GM12878 (cell line): ENCODE measurements at regions not wholly inside any gene's neighbourhood (a gene's known extent, or its start where the extent isn't known, plus 50 kb on each side); places are given as distances from the start of the nearest gene placed in this dataset.

Experiments used
- ATAC-seq: fragments of 200-7000 bp; cut with Tn5 transposase; 3 replicates; pipeline ENCODE4 v1.9.1; 2020; ENCODE audit warnings: mild to moderate bottlenecking, moderate library complexity
- BruUV-seq: library from RNA; stranded (reverse); fragments of 400-500 nt; replicated peaks from 2 replicates; lab custom pipeline; 2021; lab: Mats Ljungman, UMichigan
- CTCF ChIA-PET: fragments of 300-600 bp; sonication (Branson Sonifier 250); formaldehyde crosslinking; extraction: SDS; loops from one replicate; lab custom pipeline; 2021; ENCODE audit warnings: inconsistent platforms; lab: Yijun Ruan, JAX
- POLR2A ChIA-PET: fragments of 350-600 bp; formaldehyde crosslinking; extraction: SDS; loops from one replicate; lab custom pipeline; 2021; ENCODE audit warnings: inconsistent platforms; lab: Charles Lee
- RAD21 ChIA-PET: fragments of 300-600 bp; sonication (Branson Sonifier 250); formaldehyde crosslinking; loops from one replicate; lab custom pipeline; 2023; ENCODE audit warnings: antibody characterized with exemption; ENCODE audit not compliant: unreplicated experiment; lab: Charles Lee
- SMC1A ChIA-PET: fragments of 300-600 bp; sonication (Branson Sonifier 250); formaldehyde crosslinking; loops from one replicate; lab custom pipeline; 2023; ENCODE audit not compliant: unreplicated experiment, uncharacterized antibody; lab: Charles Lee
- DNase-seq: peaks from one replicate; pipeline ENCODE4 v3.0.0-alpha.2; 2011; ENCODE audit warnings: low read depth, low spot score
- FAIRE-seq: peaks from 3 replicates; lab custom pipeline; 2011; peaks lifted over from hg19 to GRCh38; lab: Jason Lieb, UNC
- H2AFZ ChIP-seq: 2 replicates; pipeline ENCODE4 v1.6.0; 2011; ENCODE audit warnings: low read depth, low read length, control low read depth; ENCODE audit not compliant: control insufficient read depth
- H3K27ac ChIP-seq: 2 replicates; pipeline ENCODE4 v1.5.1; 2011; ENCODE audit warnings: control low read depth; ENCODE audit not compliant: control insufficient read depth, insufficient read depth
- H3K27me3 ChIP-seq, 2 experiments: replicated peaks in 1 of 2; 2 replicates each; pipeline versions ENCODE4 v1.6.0 to v1.6.1; 2011; ENCODE audit warnings: low read length in 1 of 2; ENCODE audit not compliant: control insufficient read depth in 2 of 2, insufficient read depth in 2 of 2
- H3K36me3 ChIP-seq, 2 experiments: 2 replicates each; pipeline ENCODE4 v1.5.1; 2011; ENCODE audit warnings: low read length in 1 of 2; ENCODE audit not compliant: control insufficient read depth in 2 of 2, insufficient read depth in 2 of 2
- H3K4me1 ChIP-seq: 2 replicates; pipeline ENCODE4 v1.6.1; 2011; ENCODE audit warnings: mild to moderate bottlenecking, low read length, moderate library complexity, mixed read lengths; ENCODE audit not compliant: control insufficient read depth, insufficient read depth
- H3K4me2 ChIP-seq: 2 replicates; pipeline ENCODE4 v1.6.0; 2011; ENCODE audit warnings: control low read depth; ENCODE audit not compliant: control insufficient read depth, insufficient read depth
- H3K4me3 ChIP-seq: fragments of 200-600 bp; sonication (generic); 2 replicates; pipeline ENCODE4 v1.5.1; 2016
- H3K79me2 ChIP-seq: 2 replicates; pipeline ENCODE4 v1.6.0; 2011; ENCODE audit warnings: low read length; ENCODE audit not compliant: control insufficient read depth, insufficient read depth
- H3K9ac ChIP-seq: 2 replicates; pipeline ENCODE4 v1.8.0; 2011; ENCODE audit warnings: low read length, control low read depth, mixed read lengths; ENCODE audit not compliant: control insufficient read depth, insufficient read depth
- H3K9me3 ChIP-seq: replicated peaks from 3 replicates; pipeline ENCODE4 v1.5.1; 2011; ENCODE audit warnings: mild to moderate bottlenecking, low read length; ENCODE audit not compliant: control insufficient read depth, insufficient read depth
- H4K20me1 ChIP-seq: 2 replicates; pipeline ENCODE4 v1.6.0; 2011; ENCODE audit not compliant: control insufficient read depth, insufficient read depth
- ASH2L ChIP-seq: fragments of 300-600, 200-600 bp; sonication (generic); IDR thresholded peaks from 2 replicates; pipeline ENCODE4 v1.6.1; 2017; ENCODE audit warnings: low read depth, mild to moderate bottlenecking, borderline replicate concordance
- CBX5 ChIP-seq: sonication (generic); IDR thresholded peaks from 2 replicates; pipeline ENCODE4 v1.6.1; 2016; ENCODE audit warnings: low read depth, moderate library complexity, mild to moderate bottlenecking, inconsistent platforms
- EZH2 ChIP-seq: IDR thresholded peaks from 2 replicates; pipeline ENCODE4 v1.6.1; 2012; ENCODE audit warnings: low read depth, mild to moderate bottlenecking, control low read depth, inconsistent platforms, low read length, borderline replicate concordance; ENCODE audit not compliant: control insufficient read depth
- MEF2A ChIP-seq: IDR thresholded peaks from 2 replicates; pipeline ENCODE4 v1.6.1; 2011; ENCODE audit warnings: low read depth, mild to moderate bottlenecking, low read length, moderate library complexity; ENCODE audit not compliant: insufficient read depth
- MEF2B ChIP-seq: fragments of 450-650 bp; IDR thresholded peaks from 2 replicates; pipeline ENCODE4 v1.6.1; 2018; ENCODE audit warnings: mild to moderate bottlenecking, moderate library complexity; ENCODE audit not compliant: partially characterized antibody, poor library complexity, severe bottlenecking
- MTA3 ChIP-seq: IDR thresholded peaks from 2 replicates; pipeline ENCODE4 v1.6.1; 2012; ENCODE audit warnings: low read length, inconsistent platforms, borderline replicate concordance
- RAD51 ChIP-seq: fragments of 450-650 bp; IDR thresholded peaks from 2 replicates; pipeline ENCODE4 v1.6.1; 2016; ENCODE audit warnings: moderate library complexity, mild to moderate bottlenecking, inconsistent platforms
- RBBP5 ChIP-seq: fragments of 200-600 bp; sonication (generic); conservative IDR thresholded peaks from 2 replicates; pipeline ENCODE4 v1.6.1; 2016
- RELA ChIP-seq: fragments of 450-650 bp; IDR thresholded peaks from 2 replicates; pipeline ENCODE4 v1.8.0; 2014; ENCODE audit warnings: borderline replicate concordance; ENCODE audit not compliant: partially characterized antibody
- RUNX3 ChIP-seq: IDR thresholded peaks from 2 replicates; pipeline ENCODE4 v1.6.1; 2012; ENCODE audit warnings: low read length, inconsistent platforms
- SIX5 ChIP-seq: IDR thresholded peaks from 2 replicates; pipeline ENCODE4 v1.6.1; 2011; ENCODE audit warnings: mild to moderate bottlenecking, low read depth, low read length, moderate library complexity; ENCODE audit not compliant: severe bottlenecking
- TCF12 ChIP-seq: IDR thresholded peaks from 2 replicates; pipeline ENCODE4 v1.6.1; 2011; ENCODE audit warnings: low read depth, mild to moderate bottlenecking, low read length
- ZNF384 ChIP-seq: IDR thresholded peaks from 2 replicates; pipeline ENCODE4 v1.6.1; 2012; ENCODE audit warnings: low read depth, mild to moderate bottlenecking, low read length, improper control_type of control experiment, borderline replicate concordance
- WGBS: methylation state at CpG from one replicate; pipeline ENCODE4 v1.1.6; 2016; ENCODE audit warnings: low lambda C conversion rate; ENCODE audit not compliant: insufficient replicate concordance, insufficient coverage; ENCODE audit errors: missing lambda C conversion rate; 5-methylcytosine and 5-hydroxymethylcytosine counted together
- in situ Hi-C: fragments of 300-500 bp; cut with MboI; formaldehyde crosslinking; loops from 9 replicates; pipeline ENCODE4 v1.14.3; 2018; ENCODE audit warnings: mixed read lengths
- intact Hi-C: fragments of 100-400 bp; cut with micrococcal nuclease; formaldehyde crosslinking; loops from one replicate; pipeline ENCODE4 v1.14.2; 2022; ENCODE audit not compliant: unreplicated experiment
- TF ChIP-seq, protein P1 (sequence below): IDR thresholded peaks from 2 replicates; pipeline ENCODE4 v1.6.1; 2012; ENCODE audit warnings: low read depth, low read length, improper control_type of control experiment
- TF ChIP-seq, protein P2 (sequence below): IDR thresholded peaks from 2 replicates; pipeline ENCODE4 v1.6.1; 2012; ENCODE audit warnings: improper control_type of control experiment, low read depth, low read length; ENCODE audit not compliant: insufficient replicate concordance

DNA sequence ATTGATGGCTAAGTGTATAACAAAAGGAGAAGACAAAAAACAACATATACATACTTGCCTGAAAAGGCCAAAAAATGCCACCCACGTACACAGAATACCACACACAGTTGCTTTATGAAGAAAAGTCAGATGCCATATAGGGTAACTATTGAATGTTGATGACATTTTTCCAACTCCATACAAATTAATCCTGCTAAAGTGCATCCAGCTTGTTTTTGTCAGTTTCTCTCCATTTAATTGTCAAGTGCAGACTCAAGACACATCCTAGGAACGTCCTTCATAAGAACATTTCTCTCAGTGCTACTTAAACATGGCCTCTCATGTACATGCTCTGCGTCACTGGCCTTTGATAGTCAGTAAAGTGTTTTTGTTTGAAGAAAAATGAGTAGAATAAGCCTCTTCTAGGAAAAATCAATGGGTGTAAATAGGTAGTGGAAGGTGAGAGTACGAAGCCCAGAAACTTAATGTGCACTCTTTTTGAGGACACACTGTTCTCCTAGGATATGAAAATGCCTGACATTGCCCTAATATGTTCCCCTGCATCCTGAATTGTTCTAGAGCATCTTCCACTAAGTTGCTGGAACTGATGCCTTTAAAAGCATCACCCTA lies 267.4 kb upstream of the ATP11B start:
- FAIRE-seq, result no peak

DNA sequence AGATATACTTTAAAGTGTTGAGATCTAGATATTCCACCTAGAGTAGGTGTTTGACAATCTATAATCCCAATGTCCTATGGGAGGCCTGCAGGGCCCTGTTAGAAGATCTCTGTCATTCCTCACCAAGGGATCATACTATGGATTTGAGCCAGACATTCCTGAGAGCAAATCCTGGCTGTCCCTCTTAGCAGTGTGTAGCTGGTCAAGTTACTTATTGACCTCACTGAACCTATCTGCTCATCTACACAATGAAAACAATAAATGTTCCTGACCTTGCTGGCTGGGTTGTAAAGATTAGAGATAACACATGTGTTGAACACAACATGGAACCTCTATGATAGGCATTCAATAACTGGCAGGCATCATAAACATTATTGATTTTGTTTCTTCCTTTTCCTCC lies 265.6 kb upstream of the ATP11B start:
- intact Hi-C loops (no loop called here), in situ Hi-C loops (no loop called here)
- no peak for DNase-seq
- TF ChIP-seq RAD51, result no peak
- TF ChIP-seq, protein P1, sequence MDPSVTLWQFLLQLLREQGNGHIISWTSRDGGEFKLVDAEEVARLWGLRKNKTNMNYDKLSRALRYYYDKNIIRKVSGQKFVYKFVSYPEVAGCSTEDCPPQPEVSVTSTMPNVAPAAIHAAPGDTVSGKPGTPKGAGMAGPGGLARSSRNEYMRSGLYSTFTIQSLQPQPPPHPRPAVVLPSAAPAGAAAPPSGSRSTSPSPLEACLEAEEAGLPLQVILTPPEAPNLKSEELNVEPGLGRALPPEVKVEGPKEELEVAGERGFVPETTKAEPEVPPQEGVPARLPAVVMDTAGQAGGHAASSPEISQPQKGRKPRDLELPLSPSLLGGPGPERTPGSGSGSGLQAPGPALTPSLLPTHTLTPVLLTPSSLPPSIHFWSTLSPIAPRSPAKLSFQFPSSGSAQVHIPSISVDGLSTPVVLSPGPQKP, result no peak
- TF ChIP-seq RELA, result no peak
- TF ChIP-seq MTA3, result no peak
- no peak for TF ChIP-seq MEF2B
- TF ChIP-seq, protein P2, sequence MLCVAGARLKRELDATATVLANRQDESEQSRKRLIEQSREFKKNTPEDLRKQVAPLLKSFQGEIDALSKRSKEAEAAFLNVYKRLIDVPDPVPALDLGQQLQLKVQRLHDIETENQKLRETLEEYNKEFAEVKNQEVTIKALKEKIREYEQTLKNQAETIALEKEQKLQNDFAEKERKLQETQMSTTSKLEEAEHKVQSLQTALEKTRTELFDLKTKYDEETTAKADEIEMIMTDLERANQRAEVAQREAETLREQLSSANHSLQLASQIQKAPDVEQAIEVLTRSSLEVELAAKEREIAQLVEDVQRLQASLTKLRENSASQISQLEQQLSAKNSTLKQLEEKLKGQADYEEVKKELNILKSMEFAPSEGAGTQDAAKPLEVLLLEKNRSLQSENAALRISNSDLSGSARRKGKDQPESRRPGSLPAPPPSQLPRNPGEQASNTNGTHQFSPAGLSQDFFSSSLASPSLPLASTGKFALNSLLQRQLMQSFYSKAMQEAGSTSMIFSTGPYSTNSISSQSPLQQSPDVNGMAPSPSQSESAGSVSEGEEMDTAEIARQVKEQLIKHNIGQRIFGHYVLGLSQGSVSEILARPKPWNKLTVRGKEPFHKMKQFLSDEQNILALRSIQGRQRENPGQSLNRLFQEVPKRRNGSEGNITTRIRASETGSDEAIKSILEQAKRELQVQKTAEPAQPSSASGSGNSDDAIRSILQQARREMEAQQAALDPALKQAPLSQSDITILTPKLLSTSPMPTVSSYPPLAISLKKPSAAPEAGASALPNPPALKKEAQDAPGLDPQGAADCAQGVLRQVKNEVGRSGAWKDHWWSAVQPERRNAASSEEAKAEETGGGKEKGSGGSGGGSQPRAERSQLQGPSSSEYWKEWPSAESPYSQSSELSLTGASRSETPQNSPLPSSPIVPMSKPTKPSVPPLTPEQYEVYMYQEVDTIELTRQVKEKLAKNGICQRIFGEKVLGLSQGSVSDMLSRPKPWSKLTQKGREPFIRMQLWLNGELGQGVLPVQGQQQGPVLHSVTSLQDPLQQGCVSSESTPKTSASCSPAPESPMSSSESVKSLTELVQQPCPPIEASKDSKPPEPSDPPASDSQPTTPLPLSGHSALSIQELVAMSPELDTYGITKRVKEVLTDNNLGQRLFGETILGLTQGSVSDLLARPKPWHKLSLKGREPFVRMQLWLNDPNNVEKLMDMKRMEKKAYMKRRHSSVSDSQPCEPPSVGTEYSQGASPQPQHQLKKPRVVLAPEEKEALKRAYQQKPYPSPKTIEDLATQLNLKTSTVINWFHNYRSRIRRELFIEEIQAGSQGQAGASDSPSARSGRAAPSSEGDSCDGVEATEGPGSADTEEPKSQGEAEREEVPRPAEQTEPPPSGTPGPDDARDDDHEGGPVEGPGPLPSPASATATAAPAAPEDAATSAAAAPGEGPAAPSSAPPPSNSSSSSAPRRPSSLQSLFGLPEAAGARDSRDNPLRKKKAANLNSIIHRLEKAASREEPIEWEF, result no peak
- TF ChIP-seq TCF12, result no peak
- TF ChIP-seq MEF2A, result no peak
- no peak for TF ChIP-seq EZH2

More for the DNA sequence above, 267.4 kb upstream of the ATP11B start:
- Histone ChIP-seq H3K4me2 (no peak overlapping the region), H2AFZ (no peak overlapping the region), H3K79me2 (no peaks in the 10 kb centered on the region), H3K27me3 (peaks cover 1 to 2% of the 10 kb centered on the region in 2 experiments; a peak in 2 of 4 replicates), H3K27ac (no peak overlapping the region), H4K20me1 (no peaks in the 10 kb centered on the region), H3K36me3 (no peaks in the 10 kb centered on the region), H3K9me3 (no peaks in the 10 kb centered on the region), H3K4me3 (no peak overlapping the region), H3K9ac (no peak overlapping the region), H3K4me1 (no peaks in the 10 kb centered on the region)
- RAD21 ChIA-PET, result no interaction called here
- POLR2A ChIA-PET, result no interaction called here
- no peak for ATAC-seq
- TF ChIP-seq RUNX3, result no peak
- TF ChIP-seq ASH2L, result no peak
- no peak for TF ChIP-seq ZNF384
- no peak for TF ChIP-seq RBBP5
- TF ChIP-seq SIX5, result no peak
- no peak for TF ChIP-seq CBX5
- no TSS peak for BruUV-seq
- intact Hi-C loops, result no loop called here
- WGBS, result 1% methylated on average over 4 of the region's 4 CpGs
- in situ Hi-C loops, result no loop called here
- DNase-seq, result no peak
- SMC1A ChIA-PET, result interaction anchor here (1.1 to 8.5 kb wide), 4 partner anchors 11 to 41 kb away, joined by 3 to 95 read pairs (median 4); no protein-coding TSS in a partner anchor
- CTCF ChIA-PET, result no interaction called here

More for the DNA sequence above, 265.6 kb upstream of the ATP11B start:
- H3K9me3 ChIP-seq, result no peaks in the 10 kb centered on the region
- no peaks in the 10 kb centered on the region for H3K36me3 ChIP-seq
- ATAC-seq (no peak), FAIRE-seq (no peak)
- H3K27ac ChIP-seq, result no peak overlapping the region
- ChIA-PET CTCF (interaction anchor here (1.5 kb wide), 1 partner anchor 11 kb away, joined by 3 read pairs; no protein-coding TSS in a partner anchor), SMC1A (interaction anchor here (1.1 kb wide), 1 partner anchor 10 kb away, joined by 3 read pairs; no protein-coding TSS in a partner anchor), POLR2A (no interaction called here), RAD21 (no interaction called here)
- peaks cover 1 to 2% of the 10 kb centered on the region in 2 experiments; a peak in 2 of 4 replicates for H3K27me3 ChIP-seq
- no peak overlapping the region for H3K9ac ChIP-seq
- no peak overlapping the region for H2AFZ ChIP-seq
- H3K4me1 ChIP-seq, result no peaks in the 10 kb centered on the region
- BruUV-seq, result no TSS peak
- H3K4me2 ChIP-seq, result no peak overlapping the region
- no peaks in the 10 kb centered on the region for H4K20me1 ChIP-seq
- H3K4me3 ChIP-seq, result no peak overlapping the region
- no peaks in the 10 kb centered on the region for H3K79me2 ChIP-seq
